COLO668 (cell line): ENCODE measurements at regions not wholly inside any gene's neighbourhood (a gene's known extent, or its start where the extent isn't known, plus 50 kb on each side); places are given as distances from the start of the nearest gene placed in this dataset.
A peak's percentile ranks its signal among the peaks of the same experiment; 100 is the strongest.
"Not testable (repeated sequence)": the region's sequence is repeated elsewhere in the genome, so short reads cannot be mapped to it uniquely, and the experiment has no call there.

Experiments used
- DNase-seq: peaks from one replicate; lab custom pipeline; 2025; ENCODE audit not compliant: unreplicated experiment; lab: John Stamatoyannopoulos, UW

GRCh38 chr13:24931450-24932251, 164.3 kb upstream of the PABPC3 start:
- no peak for DNase-seq

GRCh38 chr13:24933106-24934023, 162.6 kb upstream of the PABPC3 start:
- DNase-seq, result not testable (repeated sequence)

DNA sequence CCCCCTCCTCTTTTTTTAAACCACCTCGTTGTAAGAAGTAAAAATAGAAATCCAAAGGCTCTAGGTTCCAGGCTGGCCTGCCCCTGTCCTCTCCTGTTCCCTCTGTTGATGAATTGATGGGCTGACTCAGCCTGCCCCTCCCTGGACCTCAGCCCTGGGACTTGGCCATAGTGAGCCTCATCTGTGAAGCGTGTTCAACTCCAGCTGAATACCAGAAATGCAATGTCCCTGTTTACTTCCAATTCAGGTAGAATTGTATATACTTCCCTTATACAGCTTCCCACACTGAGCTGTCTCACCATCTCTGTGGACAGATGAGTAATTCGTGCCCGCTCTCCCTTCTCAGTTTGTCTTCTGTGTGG, 161.9 kb upstream of the PABPC3 start:
- DNase-seq, result not testable (repeated sequence)

GRCh38 chr13:24938966-24939365, 157.0 kb upstream of the PABPC3 start:
- no peak for DNase-seq

- DNase-seq, result not testable (repeated sequence)
Measured at GRCh38 chr13:24941023-24941713, 154.8 kb upstream of the PABPC3 start.

- no peak for DNase-seq
Measured at GRCh38 chr13:24943136-24943535, 152.8 kb upstream of the PABPC3 start.

GRCh38 chr13:24944073-24944472, 151.9 kb upstream of the PABPC3 start:
- DNase-seq, result peak; percentile 74

DNA sequence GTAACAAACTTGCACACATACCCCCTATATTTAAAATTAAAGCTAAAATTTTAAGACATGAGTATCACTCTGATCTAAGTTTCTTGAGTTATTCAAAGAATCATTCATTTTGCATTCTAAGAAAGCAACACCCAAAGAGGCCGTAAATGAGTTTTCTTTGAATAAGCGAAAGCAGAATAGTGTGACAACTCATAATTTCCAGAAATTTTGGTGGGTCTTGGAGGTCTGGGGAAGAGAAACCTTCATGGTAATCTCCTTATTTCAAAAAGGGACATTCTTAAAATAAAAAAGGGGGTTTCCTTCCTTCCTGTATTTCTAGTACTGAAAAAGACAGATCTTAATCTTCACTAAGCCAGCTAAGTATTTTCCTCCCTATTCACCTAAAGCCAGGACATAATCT, 147.0 kb upstream of the PABPC3 start:
- DNase-seq, result not testable (repeated sequence)

DNA sequence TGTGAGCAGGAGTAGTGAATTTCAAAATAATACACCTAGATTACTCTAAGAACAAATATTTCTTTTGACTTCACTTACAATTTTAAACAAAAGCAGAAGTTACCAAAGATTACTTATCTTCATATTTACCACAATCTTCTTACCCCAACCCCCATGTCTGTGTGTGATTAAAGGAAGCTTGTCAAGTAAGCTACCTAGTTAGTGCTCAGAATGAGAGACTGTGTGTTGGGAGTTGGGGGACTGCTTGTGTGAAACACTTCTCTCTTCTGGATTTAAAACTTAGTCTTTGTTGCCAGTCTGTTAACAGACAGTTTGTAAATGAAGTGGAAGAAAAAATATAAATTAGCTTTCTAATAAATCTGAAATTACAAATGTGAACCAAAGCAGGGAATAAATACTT, 145.3 kb upstream of the PABPC3 start:
- DNase-seq, result not testable (repeated sequence)

GRCh38 chr13:24967970-24968369, 128.0 kb upstream of the PABPC3 start:
- DNase-seq, result not testable (repeated sequence)

DNA sequence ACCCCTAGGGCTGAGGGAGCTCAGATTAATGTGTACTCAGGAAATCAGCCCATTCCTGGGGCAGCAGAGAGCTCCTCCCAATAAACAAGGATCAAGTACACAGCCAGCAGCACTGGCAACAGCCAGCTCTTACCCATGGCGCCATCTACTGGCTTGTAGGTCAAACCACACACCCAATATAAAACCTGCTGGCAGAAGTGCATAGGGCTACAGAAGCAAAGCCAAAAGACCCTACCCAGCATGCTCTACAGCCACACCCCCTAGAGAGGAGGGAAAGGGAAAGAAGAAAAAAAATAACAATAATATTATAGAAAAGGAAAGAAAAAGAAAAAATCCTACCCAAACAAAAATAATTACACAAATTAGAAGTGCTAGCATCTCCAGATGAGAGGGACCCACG, 127.5 kb upstream of the PABPC3 start:
- DNase-seq, result not testable (repeated sequence)

- DNase-seq, result not testable (repeated sequence)
Measured at GRCh38 chr13:24973102-24973501, 122.8 kb upstream of the PABPC3 start.

GRCh38 chr13:24981181-24981803, 114.6 kb upstream of the PABPC3 start:
- DNase-seq, result not testable (repeated sequence)

- DNase-seq, result peak; percentile 97
Measured at GRCh38 chr13:24982333-24982999, 113.5 kb upstream of the PABPC3 start.

GRCh38 chr13:24983094-24983493, 112.8 kb upstream of the PABPC3 start:
- DNase-seq, result no peak

GRCh38 chr13:24984134-24984533, 111.8 kb upstream of the PABPC3 start:
- DNase-seq, result no peak

DNA sequence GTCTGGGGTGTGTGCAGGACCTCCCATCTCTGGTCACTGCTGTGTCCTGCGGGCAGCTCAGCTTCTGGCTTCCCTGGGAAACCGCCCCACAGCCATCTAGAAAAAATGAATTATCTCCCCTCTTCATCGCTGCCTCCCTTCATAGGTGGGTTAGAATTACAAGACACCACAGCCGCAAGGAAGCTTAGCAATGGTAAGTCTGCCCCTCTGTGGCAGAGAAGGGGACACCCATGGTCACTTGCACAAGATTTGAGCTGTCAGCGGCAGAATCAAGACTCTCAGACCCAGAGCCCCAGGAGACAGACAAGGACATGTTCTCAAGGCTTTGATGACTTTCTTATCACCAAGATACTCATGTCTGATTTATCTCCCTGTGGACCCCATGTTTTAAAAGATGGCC, 110.8 kb upstream of the PABPC3 start:
- DNase-seq, result no peak

DNA sequence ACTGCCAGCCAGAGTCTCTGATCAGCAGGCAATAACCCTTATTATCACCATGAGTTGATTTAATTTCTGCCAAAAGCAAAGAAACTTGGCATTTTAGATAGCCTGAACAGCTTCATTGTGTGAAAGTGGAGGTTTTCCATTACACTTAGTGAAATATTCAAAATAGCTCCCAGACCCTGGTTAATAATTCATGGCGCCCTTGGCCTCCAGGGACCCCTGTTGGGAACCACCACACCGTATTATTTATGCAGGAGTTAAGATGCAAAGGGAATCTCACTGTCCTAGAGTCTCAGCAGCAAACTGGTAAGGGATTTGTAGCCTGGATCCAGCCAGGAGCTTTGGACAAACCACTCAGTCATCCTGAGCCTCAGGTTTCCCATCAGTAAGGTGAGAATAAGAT, 110.0 kb upstream of the PABPC3 start:
- DNase-seq, result no peak

- no peak for DNase-seq
Measured at GRCh38 chr13:24986826-24987225, 109.1 kb upstream of the PABPC3 start.

DNA sequence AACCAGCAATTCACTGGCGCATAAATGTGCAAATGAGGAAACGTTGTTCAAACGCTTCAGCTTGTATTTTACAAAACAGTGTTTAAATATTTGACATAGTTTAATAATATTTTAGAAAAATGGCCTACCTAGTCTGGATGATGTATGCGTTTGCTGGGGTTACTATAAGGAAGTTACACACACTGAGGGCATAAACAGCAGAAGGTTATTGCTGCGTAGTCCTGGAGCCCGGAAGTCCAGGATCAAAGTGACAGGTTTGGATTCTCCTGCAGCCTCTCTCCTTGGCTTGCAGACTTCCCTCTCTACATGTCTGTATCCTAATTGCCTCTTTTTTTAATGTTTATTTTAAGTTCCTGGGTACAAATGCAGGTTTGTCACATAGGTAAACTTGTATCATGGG, 106.0 kb upstream of the PABPC3 start:
- DNase-seq, result not testable (repeated sequence)
